Mesenchymal stem cell (in vitro differentiated cells and primary cell): ENCODE measurements at regions not wholly inside any gene's neighbourhood (a gene's known extent, or its start where the extent isn't known, plus 50 kb on each side); places are given as distances from the start of the nearest gene placed in this dataset.

Experiments used
- DNase-seq: peaks from one replicate; pipeline ENCODE4 v3.0.0-alpha.2; 2013
- H2AFZ ChIP-seq: one replicate; pipeline ENCODE4 v1.6.1; 2013; ENCODE audit warnings: low read depth, mild to moderate bottlenecking, control low read depth, inconsistent platforms, low read length, moderate library complexity
- H2AK5ac ChIP-seq: 2 replicates; pipeline ENCODE4 v1.6.1; 2013; ENCODE audit warnings: low read length, moderate library complexity, mild to moderate bottlenecking, inconsistent platforms; ENCODE audit not compliant: severe bottlenecking
- H2BK120ac ChIP-seq: one replicate; pipeline ENCODE4 v1.6.1; 2013; ENCODE audit warnings: low read depth, mild to moderate bottlenecking, inconsistent platforms, low read length, moderate library complexity
- H2BK12ac ChIP-seq, 2 experiments: one replicate each; pipeline ENCODE4 v1.6.1; 2013; ENCODE audit warnings: inconsistent platforms in 2 of 2, low read length in 2 of 2, mild to moderate bottlenecking in 2 of 2, moderate library complexity in 2 of 2, control low read depth in 1 of 2
- H2BK15ac ChIP-seq: one replicate; pipeline ENCODE4 v1.6.1; 2013; ENCODE audit warnings: mild to moderate bottlenecking, low read depth, inconsistent platforms; ENCODE audit not compliant: poor library complexity, severe bottlenecking
- H2BK5ac ChIP-seq: 2 replicates; pipeline ENCODE4 v1.6.1; 2013; ENCODE audit warnings: low read depth, mild to moderate bottlenecking, low read length, control low read depth, inconsistent platforms; ENCODE audit not compliant: poor library complexity, severe bottlenecking
- H3K14ac ChIP-seq, 2 experiments: one replicate each; pipeline ENCODE4 v1.6.1; 2013; ENCODE audit warnings: inconsistent platforms in 2 of 2, low read length in 2 of 2, control low read depth in 1 of 2, mild to moderate bottlenecking in 1 of 2, moderate library complexity in 1 of 2
- H3K18ac ChIP-seq, 2 experiments: one replicate each; pipeline ENCODE4 v1.6.1; 2013; ENCODE audit warnings: inconsistent platforms in 2 of 2, low read length in 2 of 2, control low read depth in 1 of 2, low read depth in 1 of 2, mild to moderate bottlenecking in 1 of 2
- H3K23ac ChIP-seq, 2 experiments: one replicate each; pipeline ENCODE4 v1.6.1; 2013; ENCODE audit warnings: inconsistent platforms in 2 of 2, low read length in 2 of 2, mild to moderate bottlenecking in 2 of 2, moderate library complexity in 2 of 2, control low read depth in 1 of 2
- H3K27ac ChIP-seq: 2 replicates; pipeline ENCODE4 v1.5.1; 2013; ENCODE audit warnings: mild to moderate bottlenecking, moderate library complexity, low read length, control low read depth, inconsistent platforms; ENCODE audit not compliant: poor library complexity, severe bottlenecking
- H3K27me3 ChIP-seq, 2 experiments: 2 replicates each; pipeline versions ENCODE4 v1.6.1 to v1.7.0; 2013; ENCODE audit warnings: low read length in 2 of 2, mild to moderate bottlenecking in 2 of 2, moderate library complexity in 2 of 2, control low read depth in 1 of 2, inconsistent platforms in 1 of 2; ENCODE audit not compliant: control insufficient read depth in 1 of 2, insufficient read depth in 1 of 2
- H3K36me3 ChIP-seq, 2 experiments: 2 replicates each; pipeline versions ENCODE4 v1.6.1 to v1.7.0; 2013; ENCODE audit warnings: low read length in 2 of 2, control low read depth in 1 of 2, inconsistent platforms in 1 of 2, low read depth in 1 of 2, mild to moderate bottlenecking in 1 of 2; ENCODE audit not compliant: insufficient read depth in 2 of 2, control insufficient read depth in 1 of 2
- H3K4ac ChIP-seq, 2 experiments: one replicate each; pipeline ENCODE4 v1.6.1; 2013; ENCODE audit warnings: inconsistent platforms in 2 of 2, low read length in 2 of 2, mild to moderate bottlenecking in 2 of 2, moderate library complexity in 2 of 2, control low read depth in 1 of 2, low read depth in 1 of 2
- H3K4me1 ChIP-seq: 2 replicates; pipeline ENCODE4 v1.6.1; 2013; ENCODE audit warnings: low read depth, low read length, control low read depth; ENCODE audit not compliant: control insufficient read depth, insufficient read depth
- H3K4me2 ChIP-seq: 2 replicates; pipeline ENCODE4 v1.6.1; 2013; ENCODE audit warnings: low read length, mild to moderate bottlenecking, inconsistent platforms; ENCODE audit not compliant: poor library complexity, severe bottlenecking
- H3K4me3 ChIP-seq, 2 experiments: 2 replicates each; pipeline versions ENCODE4 v1.5.1 to v1.7.0; 2013; ENCODE audit warnings: low read length in 2 of 2, mild to moderate bottlenecking in 2 of 2, control low read depth in 1 of 2, low read depth in 1 of 2; ENCODE audit not compliant: insufficient read depth in 1 of 2
- H3K79me1 ChIP-seq: replicated peaks from 2 replicates; pipeline ENCODE4 v1.6.1; 2013; ENCODE audit warnings: mild to moderate bottlenecking, control low read depth, low read length, inconsistent platforms; ENCODE audit not compliant: poor library complexity, severe bottlenecking
- H3K9ac ChIP-seq: 2 replicates; pipeline ENCODE4 v1.7.0; 2013; ENCODE audit warnings: mild to moderate bottlenecking, low read length, moderate library complexity
- H3K9me3 ChIP-seq: 2 replicates; pipeline ENCODE4 v1.7.0; 2013; ENCODE audit warnings: mild to moderate bottlenecking, low read length; ENCODE audit not compliant: control insufficient read depth
- H4K8ac ChIP-seq: one replicate; pipeline ENCODE4 v1.6.1; 2013; ENCODE audit warnings: inconsistent platforms, mild to moderate bottlenecking, low read length, moderate library complexity
- H4K91ac ChIP-seq: one replicate; pipeline ENCODE4 v1.6.1; 2013; ENCODE audit warnings: mild to moderate bottlenecking, low read length, inconsistent platforms
- whole genome bisulfite sequencing: methylation state at CpG from one replicate; pipeline ENCODE4 v1.1.7; 2013; ENCODE audit warnings: mixed read lengths; 5-methylcytosine and 5-hydroxymethylcytosine counted together

- H3K23ac ChIP-seq, result no peak overlapping the region
- no peak overlapping the region for H4K8ac ChIP-seq
- 77% methylated on average over 7 of the region's 7 CpGs for WGBS
- H2AFZ ChIP-seq, result no peak overlapping the region
- H3K18ac ChIP-seq, result no peak overlapping the region
- H3K14ac ChIP-seq, result no peak overlapping the region
- H3K9me3 ChIP-seq, result no peaks in the 10 kb centered on the region
- no peak overlapping the region for H2AK5ac ChIP-seq
- H3K4me2 ChIP-seq, result no peak overlapping the region
- no peak overlapping the region for H3K9ac ChIP-seq
- no peaks in the 10 kb centered on the region for H3K79me1 ChIP-seq
- H3K4me3 ChIP-seq, result no peak overlapping the region
- no peaks in the 10 kb centered on the region for H3K27me3 ChIP-seq
- H2BK15ac ChIP-seq, result no peak overlapping the region
- no peak overlapping the region for H3K27ac ChIP-seq
- no peak for DNase-seq
- H3K36me3 ChIP-seq, result no peaks in the 10 kb centered on the region
- no peaks in the 10 kb centered on the region for H3K4me1 ChIP-seq
- no peak overlapping the region for H3K4ac ChIP-seq
- H2BK12ac ChIP-seq, result no peak overlapping the region
- H4K91ac ChIP-seq, result no peak overlapping the region
- no peak overlapping the region for H2BK5ac ChIP-seq
- H2BK120ac ChIP-seq, result no peak overlapping the region
These were observed 1147.6 kb downstream of the AACS start for GRCh38 chr12:126212824-126213223.

- Histone ChIP-seq H2AK5ac (no peak overlapping the region), H3K9ac (no peak overlapping the region), H3K36me3 (no peaks in the 10 kb centered on the region), H2AFZ (no peak overlapping the region), H3K4me3 (no peak overlapping the region), H3K4me2 (no peak overlapping the region), H3K27ac (no peak overlapping the region), H2BK5ac (no peak overlapping the region), H3K9me3 (no peaks in the 10 kb centered on the region), H3K14ac (no peak overlapping the region), H3K23ac (no peak overlapping the region), H3K4me1 (no peaks in the 10 kb centered on the region), H3K27me3 (no peaks in the 10 kb centered on the region), H4K8ac (no peak overlapping the region), H4K91ac (no peak overlapping the region), H3K79me1 (no peaks in the 10 kb centered on the region), H2BK120ac (no peak overlapping the region), H3K4ac (no peak overlapping the region), H2BK12ac (no peak overlapping the region), H3K18ac (no peak overlapping the region), H2BK15ac (no peak overlapping the region)
- DNase-seq, result no peak
- WGBS, result 94% methylated on average over 1 of the region's 1 CpG
These were observed 1153.5 kb downstream of the AACS start for GRCh38 chr12:126218697-126219096.

- no peak overlapping the region for H2BK15ac ChIP-seq
- H3K27ac ChIP-seq, result no peak overlapping the region
- no peak overlapping the region for H3K23ac ChIP-seq
- no peak overlapping the region for H2BK120ac ChIP-seq
- no peak overlapping the region for H4K91ac ChIP-seq
- H3K79me1 ChIP-seq, result no peaks in the 10 kb centered on the region
- H4K8ac ChIP-seq, result no peak overlapping the region
- no peaks in the 10 kb centered on the region for H3K4me1 ChIP-seq
- no peak overlapping the region for H3K4me3 ChIP-seq
- H2AFZ ChIP-seq, result no peak overlapping the region
- H3K9me3 ChIP-seq, result no peaks in the 10 kb centered on the region
- H3K36me3 ChIP-seq, result no peaks in the 10 kb centered on the region
- H3K18ac ChIP-seq, result no peak overlapping the region
- no peak overlapping the region for H3K4me2 ChIP-seq
- no peak overlapping the region for H3K9ac ChIP-seq
- H2BK12ac ChIP-seq, result no peak overlapping the region
- no peak overlapping the region for H2BK5ac ChIP-seq
- no peak overlapping the region for H3K4ac ChIP-seq
- H2AK5ac ChIP-seq, result no peak overlapping the region
- DNase-seq, result no peak
- WGBS, result 20% methylated on average over 1 of the region's 2 CpGs
- H3K27me3 ChIP-seq, result no peaks in the 10 kb centered on the region
- no peak overlapping the region for H3K14ac ChIP-seq
These were observed 1153.9 kb downstream of the AACS start for GRCh38 chr12:126219139-126219538.

- no peak overlapping the region for H3K4me2 ChIP-seq
- no peak overlapping the region for H2BK15ac ChIP-seq
- H3K4ac ChIP-seq, result no peak overlapping the region
- no peaks in the 10 kb centered on the region for H3K4me1 ChIP-seq
- H2AFZ ChIP-seq, result no peak overlapping the region
- no peak for DNase-seq
- H3K9ac ChIP-seq, result no peak overlapping the region
- no peaks in the 10 kb centered on the region for H3K36me3 ChIP-seq
- no peak overlapping the region for H4K91ac ChIP-seq
- H2BK120ac ChIP-seq, result no peak overlapping the region
- no peaks in the 10 kb centered on the region for H3K9me3 ChIP-seq
- no peak overlapping the region for H2BK12ac ChIP-seq
- H3K27me3 ChIP-seq, result no peaks in the 10 kb centered on the region
- no peak overlapping the region for H4K8ac ChIP-seq
- no peak overlapping the region for H2AK5ac ChIP-seq
- no peak overlapping the region for H3K4me3 ChIP-seq
- no peak overlapping the region for H2BK5ac ChIP-seq
- no peaks in the 10 kb centered on the region for H3K79me1 ChIP-seq
- H3K23ac ChIP-seq, result no peak overlapping the region
- no peak overlapping the region for H3K14ac ChIP-seq
- 52% methylated on average over 5 of the region's 6 CpGs for WGBS
- no peak overlapping the region for H3K27ac ChIP-seq
- H3K18ac ChIP-seq, result no peak overlapping the region
These were observed 1154.5 kb downstream of the AACS start for GRCh38 chr12:126219654-126220279.
